AG04450 (cell line): ENCODE measurements at regions not wholly inside any gene's neighbourhood (a gene's known extent, or its start where the extent isn't known, plus 50 kb on each side); places are given as distances from the start of the nearest gene placed in this dataset.

Experiments used
- CTCF ChIA-PET: fragments of 300-600, 350-600 bp; formaldehyde crosslinking; extraction: SDS; loops from one replicate; lab custom pipeline; 2022; ENCODE audit warnings: antibody characterized with exemption, inconsistent platforms; lab: Charles Lee
- POLR2A ChIA-PET: fragments of 350-600 bp; formaldehyde crosslinking; extraction: SDS; loops from one replicate; lab custom pipeline; 2021; ENCODE audit warnings: antibody characterized with exemption, inconsistent platforms; lab: Yijun Ruan, JAX
- DNase-seq: peaks from one replicate; pipeline ENCODE4 v3.0.0-alpha.2; 2011; ENCODE audit warnings: low read depth, low spot score
- H3K27ac ChIP-seq: one replicate; pipeline ENCODE4 v1.5.1; 2012; ENCODE audit warnings: low read depth, low read length, control low read depth
- H3K27me3 ChIP-seq: one replicate; pipeline ENCODE4 v1.6.0; 2012; ENCODE audit warnings: low read length; ENCODE audit not compliant: control insufficient read depth, insufficient read depth
- H3K4me3 ChIP-seq: 2 replicates; pipeline ENCODE4 v1.5.1; 2011; ENCODE audit warnings: mild to moderate bottlenecking, low read depth, low read length, control low read depth
- H3K9me3 ChIP-seq: 2 replicates; pipeline ENCODE4 v1.5.1; 2012; ENCODE audit warnings: low read length; ENCODE audit not compliant: control insufficient read depth, insufficient read depth
- TF ChIP-seq, protein P1 (sequence below): IDR thresholded peaks from 2 replicates; pipeline ENCODE4 v1.5.1; 2011; ENCODE audit warnings: low read depth, low read length, control low read depth, inconsistent platforms

DNA sequence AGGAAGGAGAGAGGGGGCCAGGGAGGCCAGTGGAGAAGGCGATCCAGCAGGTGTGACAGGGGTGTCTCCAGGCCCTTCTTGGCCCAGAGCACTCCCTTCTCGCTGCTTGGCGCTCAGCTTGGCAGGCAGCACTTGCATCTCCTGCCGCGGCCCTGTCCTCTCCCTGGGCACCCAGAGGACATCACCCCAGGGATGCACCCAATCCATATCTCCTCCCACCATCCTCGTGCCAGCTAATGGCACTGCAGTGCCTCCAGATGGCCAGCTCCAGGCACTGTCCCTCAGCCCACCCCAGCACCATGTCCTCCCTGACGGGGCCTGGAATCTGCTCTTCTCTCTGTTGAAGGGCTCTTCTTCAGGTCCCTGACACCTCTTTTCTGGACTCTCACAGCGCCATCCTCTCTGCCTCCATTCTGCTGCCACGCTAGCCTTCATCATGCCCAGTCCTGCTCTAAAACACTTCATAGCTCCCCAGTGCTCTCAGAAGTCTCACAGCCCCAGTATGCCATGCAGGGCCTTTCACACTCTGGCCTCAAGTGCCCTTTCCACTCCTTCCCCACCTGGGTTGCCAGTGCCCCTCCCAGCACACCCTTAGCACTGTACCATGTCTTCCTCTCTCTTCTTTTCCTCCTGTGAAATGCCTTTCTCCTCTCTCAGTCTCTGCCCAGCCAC is 106.8 kb upstream of the SLC6A11 start:
- TF ChIP-seq, protein P1, sequence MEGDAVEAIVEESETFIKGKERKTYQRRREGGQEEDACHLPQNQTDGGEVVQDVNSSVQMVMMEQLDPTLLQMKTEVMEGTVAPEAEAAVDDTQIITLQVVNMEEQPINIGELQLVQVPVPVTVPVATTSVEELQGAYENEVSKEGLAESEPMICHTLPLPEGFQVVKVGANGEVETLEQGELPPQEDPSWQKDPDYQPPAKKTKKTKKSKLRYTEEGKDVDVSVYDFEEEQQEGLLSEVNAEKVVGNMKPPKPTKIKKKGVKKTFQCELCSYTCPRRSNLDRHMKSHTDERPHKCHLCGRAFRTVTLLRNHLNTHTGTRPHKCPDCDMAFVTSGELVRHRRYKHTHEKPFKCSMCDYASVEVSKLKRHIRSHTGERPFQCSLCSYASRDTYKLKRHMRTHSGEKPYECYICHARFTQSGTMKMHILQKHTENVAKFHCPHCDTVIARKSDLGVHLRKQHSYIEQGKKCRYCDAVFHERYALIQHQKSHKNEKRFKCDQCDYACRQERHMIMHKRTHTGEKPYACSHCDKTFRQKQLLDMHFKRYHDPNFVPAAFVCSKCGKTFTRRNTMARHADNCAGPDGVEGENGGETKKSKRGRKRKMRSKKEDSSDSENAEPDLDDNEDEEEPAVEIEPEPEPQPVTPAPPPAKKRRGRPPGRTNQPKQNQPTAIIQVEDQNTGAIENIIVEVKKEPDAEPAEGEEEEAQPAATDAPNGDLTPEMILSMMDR = no peak
- ChIA-PET CTCF (no interaction called here), POLR2A (no interaction called here)
- H3K27ac ChIP-seq = no peak overlapping the region
- no peak for DNase-seq
- peaks cover 34% of the 10 kb centered on the region for H3K27me3 ChIP-seq
- H3K4me3 ChIP-seq = no peak overlapping the region
- H3K9me3 ChIP-seq = no peaks in the 10 kb centered on the region

DNA sequence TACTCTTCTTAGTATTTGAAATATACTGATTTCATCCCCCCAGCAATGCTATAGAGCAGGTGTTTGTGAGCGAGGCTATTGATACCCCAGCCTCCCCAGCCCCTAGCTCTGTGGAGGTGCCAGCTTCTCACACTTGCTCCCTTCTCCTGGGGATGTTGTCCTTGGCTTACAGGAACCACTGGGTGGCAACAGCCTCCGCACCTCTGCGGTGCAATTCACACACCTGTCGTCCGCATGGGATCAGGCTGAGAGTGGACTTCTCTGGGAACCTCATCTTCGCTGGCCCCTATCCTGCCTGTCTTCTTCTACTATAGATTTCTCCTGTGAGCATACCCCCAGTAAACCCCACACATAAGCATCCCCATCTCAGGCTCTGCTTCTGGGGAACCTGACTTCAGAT is 103.9 kb upstream of the SLC6A11 start:
- Histone ChIP-seq H3K27me3 (peaks cover 20% of the 10 kb centered on the region), H3K4me3 (no peak overlapping the region), H3K27ac (no peak overlapping the region), H3K9me3 (peaks cover 3% of the 10 kb centered on the region; the same call in 1 of the 2 replicates)
- ChIA-PET CTCF (no interaction called here), POLR2A (no interaction called here)
- DNase-seq = no peak
- TF ChIP-seq, protein P1 = no peak

DNA sequence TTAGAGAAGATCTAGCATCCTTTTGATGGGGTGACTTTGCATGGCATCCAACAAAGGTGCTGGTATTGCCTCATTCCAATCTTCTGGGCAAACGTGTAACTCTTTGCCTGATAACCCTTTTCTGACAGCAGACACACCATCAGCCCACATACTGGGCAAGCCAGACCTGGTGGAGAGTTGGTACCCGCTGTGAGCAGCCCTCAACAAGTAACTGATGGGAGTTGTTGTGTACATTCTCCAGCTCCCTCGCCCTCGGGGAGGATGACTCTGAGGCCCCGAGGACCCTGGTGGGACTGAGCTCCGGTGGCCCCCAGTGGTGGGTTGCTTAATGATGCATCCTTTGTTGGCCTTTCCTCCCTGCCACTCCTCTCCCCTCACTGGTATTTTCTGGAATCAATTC is 102.4 kb upstream of the SLC6A11 start:
- ChIA-PET CTCF (no interaction called here), POLR2A (no interaction called here)
- H3K9me3 ChIP-seq = peaks cover 3% of the 10 kb centered on the region; the same call in 1 of the 2 replicates
- no peak overlapping the region for H3K27ac ChIP-seq
- DNase-seq = no peak
- TF ChIP-seq, protein P1 = no peak
- peaks cover 12% of the 10 kb centered on the region for H3K27me3 ChIP-seq
- no peak overlapping the region for H3K4me3 ChIP-seq

DNA sequence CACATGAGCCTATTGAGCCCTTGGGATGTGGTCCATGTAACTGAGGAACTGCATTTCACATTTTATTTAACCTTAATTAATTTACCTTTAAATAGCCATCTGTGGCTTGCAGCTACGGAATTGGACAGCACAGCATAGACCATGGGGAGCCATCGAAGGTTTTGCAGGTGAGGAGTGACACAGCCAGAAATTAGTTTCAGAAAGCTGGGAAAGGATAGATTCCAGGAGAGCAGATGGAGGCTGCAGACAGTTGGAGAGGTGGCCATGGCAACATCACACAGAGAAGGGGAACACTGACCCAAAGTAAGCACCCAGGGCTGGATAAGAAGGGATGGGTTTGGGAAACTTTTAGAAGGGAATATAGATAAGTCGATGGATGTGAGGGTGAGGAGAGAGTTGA is 100.1 kb upstream of the SLC6A11 start:
- TF ChIP-seq, protein P1 = no peak
- POLR2A ChIA-PET = no interaction called here
- H3K27ac ChIP-seq = no peak overlapping the region
- H3K4me3 ChIP-seq = no peak overlapping the region
- H3K9me3 ChIP-seq = peaks cover 3% of the 10 kb centered on the region; the same call in 1 of the 2 replicates
- H3K27me3 ChIP-seq = peaks cover 6% of the 10 kb centered on the region
- CTCF ChIA-PET = interaction anchor here (0.8 kb wide), 1 partner anchor 486 kb away, joined by 3 read pairs; no protein-coding TSS in a partner anchor
- DNase-seq = no peak

DNA sequence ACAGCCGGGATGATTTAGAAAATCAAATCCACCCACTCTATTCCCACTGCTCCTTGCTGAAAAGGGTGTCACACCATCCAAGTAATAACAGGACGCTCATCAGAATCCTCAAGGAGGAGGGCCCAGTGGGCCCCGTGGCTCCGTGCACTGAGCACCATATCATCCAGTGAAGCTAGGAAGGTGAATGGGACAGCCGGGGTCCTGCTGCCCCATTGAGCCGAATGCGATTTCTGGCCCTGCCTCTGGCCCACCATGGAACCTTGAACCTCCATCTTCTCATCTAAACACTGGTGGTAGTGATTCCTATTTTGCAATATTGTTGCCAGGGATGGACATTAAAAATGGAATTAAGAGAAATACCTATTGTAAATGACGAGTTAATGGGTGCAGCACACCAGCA is 99.1 kb upstream of the SLC6A11 start:
- Histone ChIP-seq H3K27ac (no peak overlapping the region), H3K4me3 (no peak overlapping the region), H3K9me3 (peaks cover 3% of the 10 kb centered on the region; the same call in 1 of the 2 replicates), H3K27me3 (peaks cover 6% of the 10 kb centered on the region)
- ChIA-PET POLR2A (no interaction called here), CTCF (no interaction called here)
- no peak for DNase-seq
- TF ChIP-seq, protein P1 = no peak
